GM18520 (cell line): ENCODE measurements at regions not wholly inside any gene's neighbourhood (a gene's known extent, or its start where the extent isn't known, plus 50 kb on each side); places are given as distances from the start of the nearest gene placed in this dataset.
A peak's percentile ranks its signal among the peaks of the same experiment; 100 is the strongest.

Source experiments
- ATAC-seq: cut with Tn5 transposase; IDR thresholded peaks from one replicate; pipeline ENCODE4 v1.9.1; 2021; ENCODE audit not compliant: unreplicated experiment

- no peak for ATAC-seq
These were observed 182.3 kb upstream of the LPP start for GRCh38 chr3:187971629-187972028.

GRCh38 chr3:187972454-187972853 is 181.5 kb upstream of the LPP start:
- no peak for ATAC-seq

DNA sequence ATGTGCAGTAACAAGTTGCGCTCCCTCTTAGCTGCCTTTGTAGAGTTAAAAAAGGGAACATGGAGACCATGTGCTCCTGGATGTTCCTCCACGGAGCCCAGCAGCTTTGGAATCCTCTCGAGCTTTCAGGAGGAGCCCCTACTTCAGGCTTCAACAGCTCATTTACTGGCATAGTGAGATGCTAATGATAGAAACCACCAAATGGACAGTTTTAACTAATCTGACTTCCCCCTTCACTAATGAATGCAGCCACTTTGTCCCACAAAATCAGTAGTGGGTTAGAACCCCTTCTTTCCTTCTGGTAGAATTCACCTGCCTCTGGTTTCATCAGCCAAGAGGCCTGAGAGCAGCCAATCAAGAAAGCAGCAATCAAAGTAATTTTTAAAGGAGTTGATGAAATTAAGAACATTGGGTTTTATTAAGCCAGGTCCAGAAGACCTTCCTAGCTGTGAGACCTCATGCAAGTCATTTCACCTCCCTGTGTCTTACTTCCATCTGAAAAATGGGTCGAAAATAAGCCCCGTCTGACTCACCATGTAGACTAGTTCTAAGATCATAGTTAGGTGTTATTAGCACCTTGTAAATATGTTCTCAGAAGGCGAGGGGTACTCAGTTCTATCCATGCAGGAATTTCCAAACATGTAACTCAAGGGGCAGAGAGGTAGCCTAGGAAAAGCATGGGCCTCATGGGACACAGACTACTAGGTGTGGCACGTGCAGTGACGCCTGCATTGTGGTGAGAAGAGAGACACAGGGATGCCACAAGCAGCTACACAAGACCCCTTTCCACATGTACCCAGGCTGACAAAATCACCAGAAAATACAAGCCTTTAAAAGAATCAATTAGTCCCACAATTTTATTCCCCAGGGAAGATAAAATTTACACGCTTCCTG is 179.7 kb upstream of the LPP start:
- ATAC-seq: peak; percentile 37

- ATAC-seq: no peak
These were observed 179.1 kb upstream of the LPP start for GRCh38 chr3:187974871-187975271.

- ATAC-seq: no peak
These were observed 178.2 kb upstream of the LPP start for GRCh38 chr3:187975561-187976364.

- no peak for ATAC-seq
These were observed 177.5 kb upstream of the LPP start for GRCh38 chr3:187976365-187976900.

DNA sequence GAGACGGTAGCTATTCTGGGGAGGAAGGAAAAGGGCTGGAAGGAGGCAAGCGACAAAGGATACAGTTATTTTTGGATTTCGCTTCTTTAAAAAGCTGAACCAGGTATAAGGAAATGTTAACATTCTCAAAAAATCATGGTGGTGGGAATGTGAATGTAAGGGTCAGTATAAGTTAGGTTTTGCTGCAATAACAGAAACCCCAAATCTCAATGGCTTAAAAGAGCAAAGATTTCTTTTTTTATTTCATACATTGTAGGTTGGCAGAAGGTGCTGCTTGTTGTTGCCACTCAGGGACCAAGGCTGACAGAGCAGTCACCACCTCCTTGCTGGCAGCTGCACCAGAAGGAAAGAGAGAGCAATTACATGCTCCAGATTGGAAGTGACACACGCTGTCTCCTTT is 176.3 kb upstream of the LPP start:
- no peak for ATAC-seq

- ATAC-seq: no peak
These were observed 175.4 kb upstream of the LPP start for GRCh38 chr3:187978433-187979011.

GRCh38 chr3:187979564-187979963 is 174.4 kb upstream of the LPP start:
- no peak for ATAC-seq

DNA sequence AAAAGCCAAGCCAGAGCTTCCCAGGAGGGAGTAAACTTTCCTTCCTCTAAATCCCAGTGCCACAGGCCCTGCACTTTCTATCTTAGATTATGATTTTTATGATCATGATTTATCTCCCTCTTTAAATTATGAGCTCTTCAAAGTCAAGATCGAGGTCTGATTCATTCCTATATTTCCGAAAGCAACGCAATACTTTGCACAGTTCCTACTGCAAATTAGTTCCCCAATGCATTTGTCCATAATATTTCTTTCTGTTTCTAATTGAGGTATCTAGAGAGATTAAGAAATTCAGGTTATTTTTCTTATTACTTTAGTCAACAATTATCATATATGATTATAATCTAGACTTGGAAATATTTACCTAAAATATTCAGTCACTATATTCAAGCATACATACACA is 173.1 kb upstream of the LPP start:
- ATAC-seq: no peak

GRCh38 chr3:187982142-187982541 is 171.8 kb upstream of the LPP start:
- no peak for ATAC-seq

GRCh38 chr3:187983484-187984124 is 170.4 kb upstream of the LPP start:
- no peak for ATAC-seq

DNA sequence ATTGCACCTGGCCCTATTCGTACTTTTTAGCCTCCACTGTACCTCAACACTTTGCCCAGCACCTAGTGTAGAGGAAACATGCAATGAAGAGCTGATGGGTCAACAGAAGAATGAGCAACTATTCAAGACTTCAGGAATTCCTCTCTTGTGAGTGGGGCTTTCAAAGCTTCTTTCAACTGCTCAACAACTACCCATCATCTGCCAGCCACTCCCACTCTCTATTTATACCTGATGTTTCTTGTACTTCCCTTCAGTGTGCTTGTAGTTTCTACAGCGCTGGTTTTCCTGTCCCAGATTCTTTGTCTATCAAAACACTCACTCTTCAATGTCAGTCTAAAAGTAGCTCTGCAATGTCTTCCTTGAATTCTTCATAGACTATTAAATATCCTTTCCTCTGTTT is 168.3 kb upstream of the LPP start:
- no peak for ATAC-seq

GRCh38 chr3:187986514-187986934 is 167.4 kb upstream of the LPP start:
- ATAC-seq: no peak

DNA sequence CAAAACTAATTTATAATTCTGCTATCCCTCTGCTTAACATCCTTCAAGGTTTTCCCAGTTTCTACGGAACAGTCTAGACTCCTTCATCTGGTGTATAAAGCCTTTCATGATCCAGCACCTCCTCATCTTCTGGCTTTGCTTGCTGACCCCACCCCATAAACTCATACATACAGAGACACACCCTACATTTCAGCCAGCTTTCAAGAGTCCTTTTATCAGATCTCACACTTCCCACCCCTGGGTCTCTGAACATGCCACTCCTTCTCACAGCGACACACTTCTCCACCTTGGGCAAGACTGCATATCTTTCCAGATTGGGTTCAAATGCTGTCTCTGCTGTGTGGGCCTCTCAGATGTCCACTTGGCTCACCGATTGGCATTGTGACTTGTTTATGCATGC is 166.8 kb upstream of the LPP start:
- no peak for ATAC-seq

DNA sequence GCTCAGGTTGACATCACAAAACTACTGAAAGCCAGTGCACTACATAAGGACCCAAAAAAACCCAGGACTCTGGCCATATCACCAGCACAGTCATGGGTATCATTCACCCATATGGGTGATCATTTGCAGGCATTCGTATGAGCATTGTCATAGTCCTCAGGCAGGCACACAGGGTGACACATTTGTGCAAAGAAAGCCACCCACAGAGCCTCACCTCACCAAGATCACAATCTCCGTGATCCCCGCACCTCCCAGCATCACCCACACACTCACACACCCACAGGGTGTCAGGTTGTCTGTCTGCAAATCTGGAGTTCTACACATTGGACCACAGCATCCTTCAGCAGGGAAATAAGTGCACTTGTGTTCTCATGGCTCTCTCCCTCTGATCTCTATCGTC is 166.0 kb upstream of the LPP start:
- no peak for ATAC-seq

DNA sequence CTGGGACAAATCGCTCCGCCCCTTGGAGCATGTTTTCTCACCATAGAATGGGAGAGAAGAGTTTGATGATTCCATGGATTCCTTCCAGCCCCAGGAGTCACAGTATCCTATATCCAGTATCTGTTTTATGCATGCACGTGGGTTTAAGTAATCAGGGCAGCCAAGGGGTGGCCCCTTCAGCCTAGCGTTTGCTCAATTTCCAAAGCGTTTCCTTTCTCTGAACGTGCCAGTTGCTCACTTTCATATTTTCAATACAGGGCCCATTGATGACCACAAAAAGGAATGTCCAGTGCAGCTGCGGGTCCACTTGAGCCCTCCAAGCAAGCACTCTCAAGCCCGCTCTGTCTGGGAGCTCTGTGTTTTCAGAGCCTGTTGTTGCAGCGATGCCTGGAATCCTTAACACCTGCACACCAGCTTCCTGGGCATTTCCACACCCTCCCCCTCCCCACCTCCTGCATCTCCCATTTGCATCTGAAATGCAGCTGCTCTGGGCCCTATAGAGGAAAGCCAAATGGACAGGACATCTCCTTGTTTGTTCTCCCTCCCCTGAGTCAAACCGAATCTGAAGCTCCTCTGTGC is 164.3 kb upstream of the LPP start:
- no peak for ATAC-seq

- no peak for ATAC-seq
These were observed 161.3 kb upstream of the LPP start for GRCh38 chr3:187992609-187993008.

GRCh38 chr3:187994221-187995042 is 159.5 kb upstream of the LPP start:
- ATAC-seq: no peak

DNA sequence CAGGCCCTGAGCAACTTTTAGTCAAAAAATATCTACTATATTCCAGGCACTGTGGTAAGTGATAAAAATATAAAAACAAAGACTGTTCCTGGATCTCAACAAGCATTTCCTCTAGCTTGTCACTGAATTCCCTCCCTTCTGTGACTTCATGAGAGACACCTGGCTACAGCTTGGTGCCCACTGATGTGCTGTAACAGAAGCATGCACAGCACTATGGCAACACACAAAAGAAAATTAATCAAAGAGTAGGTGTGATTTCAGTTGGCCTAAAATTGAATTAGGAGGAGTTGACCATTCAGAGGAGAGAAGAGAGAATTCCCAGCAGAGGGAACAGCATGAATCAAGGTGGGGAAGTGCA is 158.9 kb upstream of the LPP start:
- ATAC-seq: no peak
